Stomach (tissue), 8 donors: ENCODE measurements at regions not wholly inside any gene's neighbourhood (a gene's known extent, or its start where the extent isn't known, plus 50 kb on each side); places are given as distances from the start of the nearest gene placed in this dataset.

Experiments
- DNase-seq, 2 donors: peaks; one replicate each; pipeline versions ENCODE4 v3.0.0 to v3.0.0-alpha.2; 2013 to 2019
- H3K27ac ChIP-seq, 5 donors: fragments of 200-600 bp in 4 of 5; sonication (generic) in 4 of 5; one replicate each; pipeline ENCODE4 v1.5.1; 2013 to 2019; ENCODE audit warnings: mild to moderate bottlenecking in 1 of 5, moderate library complexity in 1 of 5
- H3K27me3 ChIP-seq, 3 donors: fragments of 200-600 bp; sonication (generic); one replicate each; pipeline ENCODE4 v1.5.1; 2017 to 2019; ENCODE audit warnings: mixed run types in 1 of 3
- H3K36me3 ChIP-seq, 4 donors: fragments of 200-600 bp; sonication (generic); 1 replicate in 3 of 4; 2 replicates in 1 of 4; pipeline ENCODE4 v1.5.1; 2016 to 2019
- H3K4me1 ChIP-seq, 4 donors: fragments of 200-600 bp; sonication (generic); one replicate each; pipeline ENCODE4 v1.5.1; 2016 to 2019
- H3K4me3 ChIP-seq, 4 donors: fragments of 200-600 bp; sonication (generic) in 3 of 4; one replicate each; pipeline ENCODE4 v1.5.1; 2016 to 2019; ENCODE audit warnings: mild to moderate bottlenecking in 1 of 4
- H3K9me3 ChIP-seq, 4 donors: fragments of 200-600 bp; sonication (generic); one replicate each; pipeline ENCODE4 v1.5.1; 2016 to 2019
- EP300 ChIP-seq: sonication (generic); formaldehyde crosslinking; IDR thresholded peaks from one replicate; pipeline ENCODE4 v1.6.1; 2017; ENCODE audit warnings: antibody characterized with exemption
- POLR2A ChIP-seq, 4 donors: fragments of 450-650 bp; IDR thresholded peaks; one replicate each; pipeline ENCODE4 v1.6.1; 2016; ENCODE audit warnings: antibody characterized with exemption in 4 of 4, control low read depth in 2 of 4, mild to moderate bottlenecking in 1 of 4, moderate library complexity in 1 of 4
- POLR2AphosphoS5 ChIP-seq, 3 donors: sonication (generic); formaldehyde crosslinking; IDR thresholded peaks; one replicate each; pipeline ENCODE4 v1.6.1; 2016; ENCODE audit warnings: antibody characterized with exemption in 3 of 3
- WGBS, 5 donors: extraction: QIAGEN DNeasy Blood & Tissue Kit in 3 of 5; methylation state at CpG; one replicate each; pipeline versions ENCODE4 v1.1.5 to v1.1.7; 2013 to 2018; 5-methylcytosine and 5-hydroxymethylcytosine counted together
- intact Hi-C: fragments of 100-400 bp; cut with DNase I; formaldehyde crosslinking; loops from one replicate; pipeline ENCODE4 v1.15.1; 2023; ENCODE audit warnings: low total_unique reads
- TF ChIP-seq, protein P1 (sequence below), 7 experiments: fragments of 450-650 bp in 4 of 7; fragments of 200-600 bp in 3 of 7; sonication (generic) in 3 of 7; IDR thresholded peaks; one replicate each; pipeline ENCODE4 v1.5.1; 2016 to 2019; ENCODE audit warnings: antibody characterized with exemption in 7 of 7, control low read depth in 2 of 7, mild to moderate bottlenecking in 1 of 7
- donor health status: healthy with polysubstance abuse.
- donor health status: Bipolar disorder and iron deficiency.
- donor health status: healthy.

DNA sequence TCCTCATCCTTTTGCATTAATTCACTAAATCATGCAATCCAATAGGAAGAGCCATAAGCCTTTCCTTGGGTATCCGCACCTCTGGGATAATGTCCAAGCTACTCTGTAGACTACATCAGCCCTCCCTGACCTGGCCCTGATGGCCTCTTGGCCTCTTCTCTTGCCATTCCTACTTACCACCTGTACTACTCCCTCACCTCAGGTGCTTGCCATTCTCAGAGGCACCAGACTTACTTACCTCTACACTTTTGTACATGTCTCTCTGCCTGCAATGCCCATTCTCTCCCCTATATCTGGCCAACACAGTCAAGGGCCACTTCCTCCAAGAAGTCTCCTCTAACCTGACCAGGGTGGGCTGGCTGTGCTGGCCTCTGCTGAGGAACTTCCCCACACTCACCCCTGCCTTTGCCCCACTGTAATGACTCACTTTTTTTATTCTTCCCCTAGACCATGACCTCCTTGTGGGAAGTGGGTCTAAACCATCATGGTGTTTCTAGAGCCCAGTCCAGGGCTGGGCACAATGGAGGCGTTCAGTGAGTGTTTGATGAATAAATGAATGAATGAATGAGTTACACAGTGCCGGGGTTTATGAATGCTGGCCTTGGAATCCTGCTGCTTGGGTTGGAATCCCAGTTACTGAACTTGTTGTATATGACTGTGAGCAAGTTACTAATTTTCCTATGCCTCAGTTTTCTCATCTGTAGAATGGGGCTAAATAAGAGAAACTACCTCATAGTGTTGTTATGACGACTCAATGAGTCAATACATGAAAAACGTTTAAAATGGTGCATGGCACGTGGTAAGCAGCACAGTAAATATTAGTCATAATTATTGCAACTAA is 179.8 kb downstream of the FOXD2 start:
- H3K36me3 ChIP-seq = no peaks in the 10 kb centered on the region
- intact Hi-C loops = no loop called here
- H3K4me1 ChIP-seq = no peaks in the 10 kb centered on the region
- TF ChIP-seq POLR2A (IDR thresholded peaks at IDR 0.05) (no peak), EP300 (no peak), POLR2AphosphoS5 (IDR thresholded peaks at IDR 0.05) (no peak)
- TF ChIP-seq, protein P1, sequence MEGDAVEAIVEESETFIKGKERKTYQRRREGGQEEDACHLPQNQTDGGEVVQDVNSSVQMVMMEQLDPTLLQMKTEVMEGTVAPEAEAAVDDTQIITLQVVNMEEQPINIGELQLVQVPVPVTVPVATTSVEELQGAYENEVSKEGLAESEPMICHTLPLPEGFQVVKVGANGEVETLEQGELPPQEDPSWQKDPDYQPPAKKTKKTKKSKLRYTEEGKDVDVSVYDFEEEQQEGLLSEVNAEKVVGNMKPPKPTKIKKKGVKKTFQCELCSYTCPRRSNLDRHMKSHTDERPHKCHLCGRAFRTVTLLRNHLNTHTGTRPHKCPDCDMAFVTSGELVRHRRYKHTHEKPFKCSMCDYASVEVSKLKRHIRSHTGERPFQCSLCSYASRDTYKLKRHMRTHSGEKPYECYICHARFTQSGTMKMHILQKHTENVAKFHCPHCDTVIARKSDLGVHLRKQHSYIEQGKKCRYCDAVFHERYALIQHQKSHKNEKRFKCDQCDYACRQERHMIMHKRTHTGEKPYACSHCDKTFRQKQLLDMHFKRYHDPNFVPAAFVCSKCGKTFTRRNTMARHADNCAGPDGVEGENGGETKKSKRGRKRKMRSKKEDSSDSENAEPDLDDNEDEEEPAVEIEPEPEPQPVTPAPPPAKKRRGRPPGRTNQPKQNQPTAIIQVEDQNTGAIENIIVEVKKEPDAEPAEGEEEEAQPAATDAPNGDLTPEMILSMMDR (IDR thresholded peaks at IDR 0.05) = no peak
- H3K27ac ChIP-seq = no peak overlapping the region
- WGBS, 5 donors = 86 to 91% (median 90%) methylated on average over 6 of the region's 6 CpGs
- peaks cover 0 to 5% (median 0%) of the 10 kb centered on the region in 3 donors for H3K27me3 ChIP-seq
- no peaks in the 10 kb centered on the region for H3K9me3 ChIP-seq
- no peak for DNase-seq
- no peak overlapping the region for H3K4me3 ChIP-seq

DNA sequence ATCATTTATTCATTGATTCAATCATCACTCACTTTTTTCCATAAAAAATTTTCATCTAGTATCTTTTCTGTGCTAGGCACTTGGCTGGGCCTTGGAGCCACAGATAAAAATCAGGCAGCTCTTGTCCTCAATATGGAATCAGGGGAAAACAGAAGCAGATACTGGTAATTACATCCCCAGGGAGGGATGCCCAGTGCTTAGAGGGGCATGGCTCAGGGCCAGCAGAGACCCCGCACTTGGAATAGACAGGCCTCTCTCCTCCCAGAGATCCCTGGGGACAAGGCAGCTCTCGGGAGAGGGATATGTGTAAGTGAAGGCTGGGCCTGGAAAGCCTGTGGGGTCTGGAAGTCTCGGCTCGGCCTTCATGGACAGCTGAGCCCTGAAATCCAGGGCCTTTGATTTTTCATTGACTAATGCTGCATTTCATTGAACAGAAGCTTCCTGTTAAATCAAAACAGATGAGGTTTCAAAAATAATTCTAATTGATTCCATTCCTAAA is 180.4 kb downstream of the FOXD2 start:
- Histone ChIP-seq H3K9me3 (no peaks in the 10 kb centered on the region), H3K4me3 (no peak overlapping the region), H3K27ac (no peak overlapping the region), H3K36me3 (no peaks in the 10 kb centered on the region), H3K4me1 (no peaks in the 10 kb centered on the region), H3K27me3 (peaks cover 0 to 5% (median 0%) of the 10 kb centered on the region in 3 donors)
- no peak for DNase-seq
- intact Hi-C loops = no loop called here
- WGBS, 5 donors = 89 to 97% (median 94%) methylated on average over 4 of the region's 4 CpGs
- TF ChIP-seq EP300 = no peak
- TF ChIP-seq, protein P1 (IDR thresholded peaks at IDR 0.05) = no peak
- no peak for TF ChIP-seq POLR2A (IDR thresholded peaks at IDR 0.05)

DNA sequence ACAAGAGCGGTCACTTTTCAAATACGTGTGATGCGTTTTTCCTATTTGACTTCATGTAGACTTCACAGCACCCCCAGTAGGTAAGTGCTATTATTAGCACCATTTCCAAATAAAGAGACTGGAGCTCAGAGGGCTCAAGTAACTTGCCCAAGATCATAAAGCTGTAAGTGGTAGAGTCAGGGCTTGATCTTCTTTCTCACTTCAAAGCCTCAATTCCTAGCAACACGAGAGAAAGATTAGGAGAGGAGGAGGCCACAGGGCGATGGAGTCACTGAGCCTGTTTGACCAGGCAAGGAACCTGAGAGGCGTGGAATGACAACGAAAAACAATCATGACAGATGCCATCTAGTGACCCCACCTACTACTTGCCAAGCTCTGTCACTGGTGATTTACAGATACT is 181.0 kb downstream of the FOXD2 start:
- DNase-seq = no peak
- Histone ChIP-seq H3K36me3 (no peaks in the 10 kb centered on the region), H3K27ac (no peak overlapping the region), H3K4me3 (no peak overlapping the region), H3K9me3 (no peaks in the 10 kb centered on the region), H3K4me1 (no peaks in the 10 kb centered on the region), H3K27me3 (peaks cover 0 to 10% (median 0%) of the 10 kb centered on the region in 3 donors)
- 57 to 71% (median 67%) methylated on average over 7 of the region's 7 CpGs for WGBS, 5 donors
- intact Hi-C loops = no loop called here
- TF ChIP-seq EP300 = no peak
- no peak for TF ChIP-seq POLR2AphosphoS5 (IDR thresholded peaks at IDR 0.05)
- no peak for TF ChIP-seq POLR2A (IDR thresholded peaks at IDR 0.05)
- TF ChIP-seq, protein P1 (IDR thresholded peaks at IDR 0.05) = no peak

DNA sequence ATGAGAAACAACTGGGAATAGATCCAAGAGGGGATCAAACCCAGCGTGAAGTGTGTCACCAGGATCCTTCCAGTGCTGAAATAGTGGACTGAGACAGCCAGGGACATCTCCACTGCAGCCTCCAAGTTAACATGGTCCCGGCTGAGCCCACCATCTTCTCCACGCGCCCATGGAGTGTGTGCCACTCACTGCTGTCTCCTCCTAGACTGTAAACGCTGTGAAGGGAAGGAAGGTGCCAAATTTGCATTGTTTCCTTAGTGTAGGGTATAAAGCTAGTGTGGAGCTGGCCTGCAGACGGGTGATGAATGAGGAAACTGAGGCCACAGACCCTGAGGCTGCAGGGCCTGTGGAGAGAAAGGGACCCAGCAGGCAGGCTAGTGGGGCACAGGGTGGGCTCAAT is 183.6 kb downstream of the FOXD2 start:
- H3K4me3 ChIP-seq = no peak overlapping the region
- H3K27me3 ChIP-seq = peaks cover 0 to 10% (median 0%) of the 10 kb centered on the region in 3 donors
- DNase-seq = peak in 1 of 2 donors; percentile 13
- intact Hi-C loops = no loop called here
- no peaks in the 10 kb centered on the region for H3K36me3 ChIP-seq
- no peaks in the 10 kb centered on the region for H3K4me1 ChIP-seq
- H3K9me3 ChIP-seq = no peaks in the 10 kb centered on the region
- no peak overlapping the region for H3K27ac ChIP-seq
- TF ChIP-seq EP300 (no peak), POLR2A (IDR thresholded peaks at IDR 0.05) (no peak), POLR2AphosphoS5 (IDR thresholded peaks at IDR 0.05) (no peak)
- TF ChIP-seq, protein P1 (IDR thresholded peaks at IDR 0.05) = no peak
- WGBS, 5 donors = 85 to 90% (median 88%) methylated on average over 6 of the region's 6 CpGs
